ENCODE measurements at regions not wholly inside any gene's neighbourhood (a gene's known extent, or its start where the extent isn't known, plus 50 kb on each side); places are given as distances from the start of the nearest gene placed in this dataset.

- FAIRE-seq (no peak), DNase-seq (no peak)
- no peaks in the 10 kb centered on the region for H3K36me3 ChIP-seq (ENCODE audit: control insufficient read depth in 3 of 3, insufficient read depth in 2 of 3, low read depth in 1 of 3, low read length in 3 of 3)
- H3K9me3 ChIP-seq (ENCODE audit: control insufficient read depth in 2 of 2, insufficient read depth in 1 of 2, low read depth in 1 of 2, low read length in 1 of 2): no peaks in the 10 kb centered on the region
- peak overlapping the region in 1 of 3 donors; percentile 37 for H3K4me3 ChIP-seq (ENCODE audit: low read depth in 1 of 3, low read length in 3 of 3)
- WGBS, 3 donors: 6 to 17% (median 6%) methylated on average over 12 of the region's 12 CpGs
- H3K4me1 ChIP-seq (ENCODE audit: control insufficient read depth in 3 of 3, insufficient read depth in 2 of 3, low read depth in 1 of 3, low read length in 2 of 3): peaks cover 0 to 6% (median 0%) of the 10 kb centered on the region in 3 donors
- H3K27me3 ChIP-seq (ENCODE audit: control insufficient read depth in 3 of 3, insufficient read depth in 3 of 3, low read length in 3 of 3): peaks cover 0 to 5% (median 0%) of the 10 kb centered on the region in 3 donors
- no peak overlapping the region for H3K27ac ChIP-seq (ENCODE audit: low read depth in 1 of 3, low read length in 2 of 3)
Observed at GRCh38 chr7:54888734-54889082, 129.7 kb upstream of the SEC61G start.

- H3K36me3 ChIP-seq (ENCODE audit: control insufficient read depth in 3 of 3, insufficient read depth in 2 of 3, low read depth in 1 of 3, low read length in 3 of 3): no peaks in the 10 kb centered on the region
- no peak for FAIRE-seq
Observed at GRCh38 chr7:54897891-54898290, 120.9 kb upstream of the EGFR start.

GRCh38 chr7:54898659-54899340, 120.0 kb upstream of the EGFR start:
- H3K27me3 ChIP-seq (ENCODE audit: control insufficient read depth in 3 of 3, insufficient read depth in 3 of 3, low read length in 3 of 3): no peaks in the 10 kb centered on the region
- H3K36me3 ChIP-seq (ENCODE audit: control insufficient read depth in 3 of 3, insufficient read depth in 2 of 3, low read depth in 1 of 3, low read length in 3 of 3): no peaks in the 10 kb centered on the region
- DNase-seq: no peak
- no peaks in the 10 kb centered on the region for H3K9me3 ChIP-seq (ENCODE audit: control insufficient read depth in 2 of 2, insufficient read depth in 1 of 2, low read depth in 1 of 2, low read length in 1 of 2)
- FAIRE-seq: no peak
- H3K4me3 ChIP-seq (ENCODE audit: low read depth in 1 of 3, low read length in 3 of 3): no peak overlapping the region
- no peaks in the 10 kb centered on the region for H3K4me1 ChIP-seq (ENCODE audit: control insufficient read depth in 3 of 3, insufficient read depth in 2 of 3, low read depth in 1 of 3, low read length in 2 of 3)
- H3K27ac ChIP-seq (ENCODE audit: low read depth in 1 of 3, low read length in 2 of 3): no peak overlapping the region
- 61 to 76% (median 62%) methylated on average over 9 of the region's 9 CpGs for WGBS, 3 donors

More at GRCh38 chr7:54897891-54898290, 120.9 kb upstream of the EGFR start:
- no peak for DNase-seq
- Histone ChIP-seq H3K4me1 (ENCODE audit: control insufficient read depth in 3 of 3, insufficient read depth in 2 of 3, low read depth in 1 of 3, low read length in 2 of 3) (no peaks in the 10 kb centered on the region), H3K27ac (ENCODE audit: low read depth in 1 of 3, low read length in 2 of 3) (no peak overlapping the region), H3K4me3 (ENCODE audit: low read depth in 1 of 3, low read length in 3 of 3) (no peak overlapping the region), H3K27me3 (ENCODE audit: control insufficient read depth in 3 of 3, insufficient read depth in 3 of 3, low read length in 3 of 3) (no peaks in the 10 kb centered on the region), H3K9me3 (ENCODE audit: control insufficient read depth in 2 of 2, insufficient read depth in 1 of 2, low read depth in 1 of 2, low read length in 1 of 2) (no peaks in the 10 kb centered on the region)
- 30 to 56% (median 37%) methylated on average over 2 of the region's 2 CpGs for WGBS, 3 donors

- no peak for DNase-seq
- Histone ChIP-seq H3K9me3 (ENCODE audit: control insufficient read depth in 2 of 2, insufficient read depth in 1 of 2, low read depth in 1 of 2, low read length in 1 of 2) (no peaks in the 10 kb centered on the region), H3K36me3 (ENCODE audit: control insufficient read depth in 3 of 3, insufficient read depth in 2 of 3, low read depth in 1 of 3, low read length in 3 of 3) (no peaks in the 10 kb centered on the region), H3K27me3 (ENCODE audit: control insufficient read depth in 3 of 3, insufficient read depth in 3 of 3, low read length in 3 of 3) (no peaks in the 10 kb centered on the region), H3K4me3 (ENCODE audit: low read depth in 1 of 3, low read length in 3 of 3) (no peak overlapping the region), H3K27ac (ENCODE audit: low read depth in 1 of 3, low read length in 2 of 3) (no peak overlapping the region), H3K4me1 (ENCODE audit: control insufficient read depth in 3 of 3, insufficient read depth in 2 of 3, low read depth in 1 of 3, low read length in 2 of 3) (no peaks in the 10 kb centered on the region)
- FAIRE-seq: no peak
- WGBS, 3 donors: 91 to 93% (median 93%) methylated on average over 5 of the region's 5 CpGs
Observed at GRCh38 chr7:54901840-54902239, 117.0 kb upstream of the EGFR start.

- no peak overlapping the region for H3K27ac ChIP-seq (ENCODE audit: low read depth in 1 of 3, low read length in 2 of 3)
- 74 to 80% (median 77%) methylated on average over 4 of the region's 4 CpGs for WGBS, 3 donors
- no peaks in the 10 kb centered on the region for H3K36me3 ChIP-seq (ENCODE audit: control insufficient read depth in 3 of 3, insufficient read depth in 2 of 3, low read depth in 1 of 3, low read length in 3 of 3)
- H3K4me3 ChIP-seq (ENCODE audit: low read depth in 1 of 3, low read length in 3 of 3): no peak overlapping the region
- DNase-seq: no peak
- no peaks in the 10 kb centered on the region for H3K4me1 ChIP-seq (ENCODE audit: control insufficient read depth in 3 of 3, insufficient read depth in 2 of 3, low read depth in 1 of 3, low read length in 2 of 3)
- H3K9me3 ChIP-seq (ENCODE audit: control insufficient read depth in 2 of 2, insufficient read depth in 1 of 2, low read depth in 1 of 2, low read length in 1 of 2): no peaks in the 10 kb centered on the region
- no peak for FAIRE-seq
- H3K27me3 ChIP-seq (ENCODE audit: control insufficient read depth in 3 of 3, insufficient read depth in 3 of 3, low read length in 3 of 3): no peaks in the 10 kb centered on the region
Observed at GRCh38 chr7:54904130-54904529, 114.7 kb upstream of the EGFR start.

- no peak for FAIRE-seq
- Histone ChIP-seq H3K36me3 (ENCODE audit: control insufficient read depth in 3 of 3, insufficient read depth in 2 of 3, low read depth in 1 of 3, low read length in 3 of 3) (no peaks in the 10 kb centered on the region), H3K4me1 (ENCODE audit: control insufficient read depth in 3 of 3, insufficient read depth in 2 of 3, low read depth in 1 of 3, low read length in 2 of 3) (no peaks in the 10 kb centered on the region), H3K4me3 (ENCODE audit: low read depth in 1 of 3, low read length in 3 of 3) (no peak overlapping the region), H3K27me3 (ENCODE audit: control insufficient read depth in 3 of 3, insufficient read depth in 3 of 3, low read length in 3 of 3) (peaks cover 0 to under 1% (median 0%) of the 10 kb centered on the region in 3 donors), H3K9me3 (ENCODE audit: control insufficient read depth in 2 of 2, insufficient read depth in 1 of 2, low read depth in 1 of 2, low read length in 1 of 2) (peaks cover 0 to under 1% of the 10 kb centered on the region in 2 donors), H3K27ac (ENCODE audit: low read depth in 1 of 3, low read length in 2 of 3) (no peak overlapping the region)
- no peak for DNase-seq
- WGBS, 3 donors: 71 to 83% (median 74%) methylated on average over 7 of the region's 7 CpGs
Observed at GRCh38 chr7:54904986-54905385, 113.8 kb upstream of the EGFR start.

- Histone ChIP-seq H3K4me3 (ENCODE audit: low read depth in 1 of 3, low read length in 3 of 3) (no peak overlapping the region), H3K27ac (ENCODE audit: low read depth in 1 of 3, low read length in 2 of 3) (no peak overlapping the region), H3K4me1 (ENCODE audit: control insufficient read depth in 3 of 3, insufficient read depth in 2 of 3, low read depth in 1 of 3, low read length in 2 of 3) (no peaks in the 10 kb centered on the region), H3K27me3 (ENCODE audit: control insufficient read depth in 3 of 3, insufficient read depth in 3 of 3, low read length in 3 of 3) (peaks cover 0 to 4% (median 2%) of the 10 kb centered on the region in 3 donors), H3K9me3 (ENCODE audit: control insufficient read depth in 2 of 2, insufficient read depth in 1 of 2, low read depth in 1 of 2, low read length in 1 of 2) (peaks cover 0 to 8% of the 10 kb centered on the region in 2 donors), H3K36me3 (ENCODE audit: control insufficient read depth in 3 of 3, insufficient read depth in 2 of 3, low read depth in 1 of 3, low read length in 3 of 3) (no peaks in the 10 kb centered on the region)
- DNase-seq (no peak), FAIRE-seq (no peak)
- WGBS, 3 donors: 89 to 93% (median 92%) methylated on average over 4 of the region's 4 CpGs
Observed at GRCh38 chr7:54906963-54907362, 111.9 kb upstream of the EGFR start.

- FAIRE-seq: no peak
- no peak overlapping the region for H3K4me3 ChIP-seq (ENCODE audit: low read depth in 1 of 3, low read length in 3 of 3)
- no peak for DNase-seq
- H3K9me3 ChIP-seq (ENCODE audit: control insufficient read depth in 2 of 2, insufficient read depth in 1 of 2, low read depth in 1 of 2, low read length in 1 of 2): peaks cover 0 to 8% of the 10 kb centered on the region in 2 donors
- H3K27ac ChIP-seq (ENCODE audit: low read depth in 1 of 3, low read length in 2 of 3): no peak overlapping the region
- no peaks in the 10 kb centered on the region for H3K4me1 ChIP-seq (ENCODE audit: control insufficient read depth in 3 of 3, insufficient read depth in 2 of 3, low read depth in 1 of 3, low read length in 2 of 3)
- peaks cover 0 to 4% (median 2%) of the 10 kb centered on the region in 3 donors for H3K27me3 ChIP-seq (ENCODE audit: control insufficient read depth in 3 of 3, insufficient read depth in 3 of 3, low read length in 3 of 3)
- no peaks in the 10 kb centered on the region for H3K36me3 ChIP-seq (ENCODE audit: control insufficient read depth in 3 of 3, insufficient read depth in 2 of 3, low read depth in 1 of 3, low read length in 3 of 3)
Observed at GRCh38 chr7:54907981-54908380, 110.8 kb upstream of the EGFR start.
